ENCODE measurements at regions not wholly inside any gene's neighbourhood (a gene's known extent, or its start where the extent isn't known, plus 50 kb on each side); places are given as distances from the start of the nearest gene placed in this dataset.

DNA sequence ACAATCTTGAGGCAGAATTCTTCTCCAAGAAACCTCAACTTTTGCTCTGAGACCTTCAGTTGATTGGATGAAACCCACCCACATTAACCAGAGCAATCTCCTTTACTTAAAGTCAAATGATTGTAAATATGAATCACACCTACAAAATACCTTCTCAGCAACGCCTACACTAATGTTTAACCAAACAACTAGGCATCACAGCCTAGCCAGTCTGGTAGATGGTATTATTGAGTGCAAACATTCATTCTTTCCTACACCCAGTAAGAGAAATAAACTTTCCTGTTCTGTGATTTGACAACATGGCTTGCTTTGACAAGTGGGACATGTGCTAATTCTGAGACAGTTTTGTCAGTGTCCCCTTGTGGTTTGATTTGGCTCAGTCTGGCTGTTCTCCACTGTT lies 252.2 kb downstream of the HACE1 start:
- Histone ChIP-seq H3K4me1 (ENCODE audit: control extremely low read depth in 1 of 4, control insufficient read depth in 4 of 4, insufficient read depth in 4 of 4, low read length in 3 of 4) (peaks cover 0 to 10% (median 0%) of the 10 kb centered on the region in 4 experiments), H3K4me3 (ENCODE audit: control insufficient read depth in 1 of 7, extremely low read depth in 1 of 7, insufficient read depth in 4 of 7, low read depth in 2 of 7, low read length in 6 of 7) (no peak overlapping the region), H3K27me3 (replicated peaks in 2 of 5; ENCODE audit: control insufficient read depth in 4 of 5, insufficient read depth in 5 of 5, low read length in 4 of 5) (no peaks in the 10 kb centered on the region), H3K27ac (ENCODE audit: insufficient read depth in 1 of 2, low read depth in 1 of 2, low read length in 2 of 2, poor library complexity in 1 of 2, severe bottlenecking in 2 of 2) (no peak overlapping the region), H3K9me3 (ENCODE audit: control extremely low read depth in 1 of 5, control insufficient read depth in 4 of 5, insufficient read depth in 2 of 5, low read depth in 1 of 5, low read length in 4 of 5) (no peaks in the 10 kb centered on the region), H3K36me3 (ENCODE audit: control insufficient read depth in 4 of 4, insufficient read depth in 4 of 4, low read length in 3 of 4) (no peaks in the 10 kb centered on the region)
- no peak for DNase-seq
- ChIA-PET CTCF (interaction anchor here (0.6 to 1.6 kb wide), 3 partner anchors 13 to 1934 kb away, joined by 3 to 4 read pairs (median 3); no protein-coding TSS in a partner anchor), POLR2A (no interaction called here)
- WGBS (ENCODE audit: insufficient coverage) = no CpG with 5 or more reads among the region's 1 CpG

- H3K4me1 ChIP-seq (ENCODE audit: control extremely low read depth in 1 of 4, control insufficient read depth in 4 of 4, insufficient read depth in 4 of 4, low read length in 3 of 4) = peaks cover 0 to 17% (median 0%) of the 10 kb centered on the region in 4 experiments
- ChIA-PET CTCF (interaction anchor here (1.6 kb wide), 1 partner anchor 12 kb away, joined by 3 read pairs; no protein-coding TSS in a partner anchor), POLR2A (no interaction called here)
- no peaks in the 10 kb centered on the region for H3K9me3 ChIP-seq (ENCODE audit: control extremely low read depth in 1 of 5, control insufficient read depth in 4 of 5, insufficient read depth in 2 of 5, low read depth in 1 of 5, low read length in 4 of 5)
- no peaks in the 10 kb centered on the region for H3K27me3 ChIP-seq (replicated peaks in 2 of 5; ENCODE audit: control insufficient read depth in 4 of 5, insufficient read depth in 5 of 5, low read length in 4 of 5)
- DNase-seq = no peak
- no peak overlapping the region for H3K4me3 ChIP-seq (ENCODE audit: control insufficient read depth in 1 of 7, extremely low read depth in 1 of 7, insufficient read depth in 4 of 7, low read depth in 2 of 7, low read length in 6 of 7)
- no peaks in the 10 kb centered on the region for H3K36me3 ChIP-seq (ENCODE audit: control insufficient read depth in 4 of 4, insufficient read depth in 4 of 4, low read length in 3 of 4)
- no peak overlapping the region for H3K27ac ChIP-seq (ENCODE audit: insufficient read depth in 1 of 2, low read depth in 1 of 2, low read length in 2 of 2, poor library complexity in 1 of 2, severe bottlenecking in 2 of 2)
- WGBS (ENCODE audit: insufficient coverage) = 100% methylated on average over 1 of the region's 1 CpG
These were observed 253.4 kb downstream of the HACE1 start for GRCh38 chr6:104606361-104606760.

DNA sequence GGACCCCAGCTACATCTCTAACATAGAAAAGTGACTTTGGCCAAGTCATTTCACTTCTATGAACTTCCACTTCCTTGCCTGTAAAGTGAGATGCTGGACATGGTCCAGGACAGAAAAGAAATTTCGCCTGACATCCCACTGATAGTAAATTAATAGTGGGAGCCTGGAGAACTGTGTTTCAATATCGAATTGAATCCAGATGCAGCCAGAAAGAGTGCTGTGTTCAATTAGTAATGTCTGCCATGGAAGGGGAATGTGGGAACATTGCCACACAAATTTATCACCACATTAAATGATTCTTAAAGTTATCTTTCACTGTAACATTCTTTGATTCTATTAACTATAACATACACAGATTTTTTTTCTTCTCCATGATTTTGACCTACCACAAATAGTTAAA lies 255.0 kb downstream of the HACE1 start:
- no peaks in the 10 kb centered on the region for H3K27me3 ChIP-seq (replicated peaks in 2 of 5; ENCODE audit: control insufficient read depth in 4 of 5, insufficient read depth in 5 of 5, low read length in 4 of 5)

DNA sequence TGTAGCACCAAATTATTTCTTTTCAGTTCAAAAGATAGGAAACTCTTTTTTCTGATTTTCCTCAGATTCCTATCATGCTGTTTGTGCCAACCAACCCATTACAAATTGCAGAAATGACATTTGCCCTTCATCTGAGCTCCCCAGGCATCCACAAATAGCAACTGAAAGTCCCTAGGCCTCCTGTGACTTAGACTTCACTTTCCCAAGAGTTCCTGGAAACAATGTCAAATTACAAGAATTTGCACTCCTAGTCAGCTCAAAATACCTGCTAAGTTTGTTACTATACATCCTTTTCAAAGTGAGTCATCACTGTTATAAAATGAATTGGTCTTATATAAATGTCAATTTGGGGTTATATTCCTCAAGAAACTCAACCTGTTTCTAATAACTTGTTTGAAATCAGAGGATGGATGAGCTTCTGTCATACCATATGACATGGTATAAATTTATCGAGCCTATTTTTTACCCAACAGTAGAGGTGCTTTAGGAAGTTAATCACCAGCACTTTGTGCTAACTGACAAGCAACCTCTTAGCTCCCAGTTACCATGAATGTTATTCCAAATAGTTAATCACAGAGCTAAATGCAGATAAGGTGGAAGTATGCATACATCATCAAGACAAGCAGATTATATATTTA lies 256.5 kb downstream of the HACE1 start:
- WGBS (ENCODE audit: insufficient coverage) = no CpG with 5 or more reads among the region's 1 CpG
- Histone ChIP-seq H3K27ac (ENCODE audit: insufficient read depth in 1 of 2, low read depth in 1 of 2, low read length in 2 of 2, poor library complexity in 1 of 2, severe bottlenecking in 2 of 2) (no peak overlapping the region), H3K4me3 (ENCODE audit: control insufficient read depth in 1 of 7, extremely low read depth in 1 of 7, insufficient read depth in 4 of 7, low read depth in 2 of 7, low read length in 6 of 7) (no peak overlapping the region), H3K9me3 (ENCODE audit: control extremely low read depth in 1 of 5, control insufficient read depth in 4 of 5, insufficient read depth in 2 of 5, low read depth in 1 of 5, low read length in 4 of 5) (no peaks in the 10 kb centered on the region), H3K36me3 (ENCODE audit: control insufficient read depth in 4 of 4, insufficient read depth in 4 of 4, low read length in 3 of 4) (no peaks in the 10 kb centered on the region), H3K4me1 (ENCODE audit: control extremely low read depth in 1 of 4, control insufficient read depth in 4 of 4, insufficient read depth in 4 of 4, low read length in 3 of 4) (peaks cover 0 to 17% (median 0%) of the 10 kb centered on the region in 4 experiments), H3K27me3 (replicated peaks in 2 of 5; ENCODE audit: control insufficient read depth in 4 of 5, insufficient read depth in 5 of 5, low read length in 4 of 5) (no peaks in the 10 kb centered on the region)
- no peak for DNase-seq
- POLR2A ChIA-PET = no interaction called here
- CTCF ChIA-PET = no interaction called here

More for the DNA sequence above, 255.0 kb downstream of the HACE1 start:
- CTCF ChIA-PET = no interaction called here
- POLR2A ChIA-PET = no interaction called here
- H3K4me1 ChIP-seq (ENCODE audit: control extremely low read depth in 1 of 4, control insufficient read depth in 4 of 4, insufficient read depth in 4 of 4, low read length in 3 of 4) = peaks cover 0 to 17% (median 0%) of the 10 kb centered on the region in 4 experiments
- H3K4me3 ChIP-seq (ENCODE audit: control insufficient read depth in 1 of 7, extremely low read depth in 1 of 7, insufficient read depth in 4 of 7, low read depth in 2 of 7, low read length in 6 of 7) = no peak overlapping the region
- H3K27ac ChIP-seq (ENCODE audit: insufficient read depth in 1 of 2, low read depth in 1 of 2, low read length in 2 of 2, poor library complexity in 1 of 2, severe bottlenecking in 2 of 2) = no peak overlapping the region
- WGBS (ENCODE audit: insufficient coverage) = no CpG with 5 or more reads among the region's 2 CpGs
- H3K36me3 ChIP-seq (ENCODE audit: control insufficient read depth in 4 of 4, insufficient read depth in 4 of 4, low read length in 3 of 4) = no peaks in the 10 kb centered on the region
- H3K9me3 ChIP-seq (ENCODE audit: control extremely low read depth in 1 of 5, control insufficient read depth in 4 of 5, insufficient read depth in 2 of 5, low read depth in 1 of 5, low read length in 4 of 5) = no peaks in the 10 kb centered on the region
- no peak for DNase-seq

GRCh38 chr6:104601721-104602120 lies 258.0 kb downstream of the HACE1 start:
- Histone ChIP-seq H3K9me3 (ENCODE audit: control extremely low read depth in 1 of 5, control insufficient read depth in 4 of 5, insufficient read depth in 2 of 5, low read depth in 1 of 5, low read length in 4 of 5) (no peaks in the 10 kb centered on the region), H3K27me3 (replicated peaks in 2 of 5; ENCODE audit: control insufficient read depth in 4 of 5, insufficient read depth in 5 of 5, low read length in 4 of 5) (no peaks in the 10 kb centered on the region), H3K4me3 (ENCODE audit: control insufficient read depth in 1 of 7, extremely low read depth in 1 of 7, insufficient read depth in 4 of 7, low read depth in 2 of 7, low read length in 6 of 7) (no peak overlapping the region), H3K36me3 (ENCODE audit: control insufficient read depth in 4 of 4, insufficient read depth in 4 of 4, low read length in 3 of 4) (no peaks in the 10 kb centered on the region), H3K27ac (ENCODE audit: insufficient read depth in 1 of 2, low read depth in 1 of 2, low read length in 2 of 2, poor library complexity in 1 of 2, severe bottlenecking in 2 of 2) (no peak overlapping the region), H3K4me1 (ENCODE audit: control extremely low read depth in 1 of 4, control insufficient read depth in 4 of 4, insufficient read depth in 4 of 4, low read length in 3 of 4) (peaks cover 0 to 17% (median 0%) of the 10 kb centered on the region in 4 experiments)
- ChIA-PET POLR2A (interaction anchor here (0.6 kb wide), 1 partner anchor 1724 kb away, joined by 3 read pairs; no protein-coding TSS in a partner anchor), CTCF (no interaction called here)
- no peak for DNase-seq
- WGBS (ENCODE audit: insufficient coverage) = 100% methylated on average over 2 of the region's 3 CpGs

DNA sequence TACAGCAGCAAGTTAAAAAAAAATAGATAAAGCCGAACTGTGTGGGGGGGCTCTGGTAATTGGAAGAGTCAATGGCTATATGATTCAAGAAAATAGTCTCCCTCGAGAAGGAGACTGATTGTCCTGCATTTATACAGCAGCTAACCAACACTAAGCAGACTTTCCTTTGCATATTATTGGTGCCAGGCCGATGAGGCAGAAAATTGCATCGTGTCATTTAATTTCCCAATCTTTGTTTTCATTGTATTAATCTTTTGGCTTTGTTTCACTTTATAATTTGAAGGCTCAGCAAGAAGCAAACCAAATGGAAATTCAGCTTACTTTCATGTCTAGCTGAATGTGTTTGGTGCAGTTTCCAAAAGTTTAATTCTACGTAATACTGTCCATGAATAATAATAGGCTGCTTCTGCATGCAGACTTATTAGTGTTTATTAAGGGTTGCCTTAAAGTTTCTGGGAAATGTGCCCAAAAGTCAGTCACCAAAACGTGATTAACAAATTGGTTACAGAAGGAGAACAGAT lies 258.5 kb downstream of the HACE1 start:
- Histone ChIP-seq H3K4me3 (ENCODE audit: control insufficient read depth in 1 of 7, extremely low read depth in 1 of 7, insufficient read depth in 4 of 7, low read depth in 2 of 7, low read length in 6 of 7) (no peak overlapping the region), H3K27me3 (replicated peaks in 2 of 5; ENCODE audit: control insufficient read depth in 4 of 5, insufficient read depth in 5 of 5, low read length in 4 of 5) (no peaks in the 10 kb centered on the region), H3K36me3 (ENCODE audit: control insufficient read depth in 4 of 4, insufficient read depth in 4 of 4, low read length in 3 of 4) (no peaks in the 10 kb centered on the region), H3K4me1 (ENCODE audit: control extremely low read depth in 1 of 4, control insufficient read depth in 4 of 4, insufficient read depth in 4 of 4, low read length in 3 of 4) (peaks cover 0 to 17% (median 0%) of the 10 kb centered on the region in 4 experiments), H3K27ac (ENCODE audit: insufficient read depth in 1 of 2, low read depth in 1 of 2, low read length in 2 of 2, poor library complexity in 1 of 2, severe bottlenecking in 2 of 2) (no peak overlapping the region), H3K9me3 (ENCODE audit: control extremely low read depth in 1 of 5, control insufficient read depth in 4 of 5, insufficient read depth in 2 of 5, low read depth in 1 of 5, low read length in 4 of 5) (no peaks in the 10 kb centered on the region)
- no peak for DNase-seq
- WGBS (ENCODE audit: insufficient coverage) = 96% methylated on average over 4 of the region's 6 CpGs
- POLR2A ChIA-PET = interaction anchor here (0.6 kb wide), 1 partner anchor 1724 kb away, joined by 3 read pairs; no protein-coding TSS in a partner anchor
- CTCF ChIA-PET = no interaction called here

- no CpG with 5 or more reads among the region's 2 CpGs for WGBS (ENCODE audit: insufficient coverage)
- no peak for DNase-seq
- Histone ChIP-seq H3K36me3 (ENCODE audit: control insufficient read depth in 4 of 4, insufficient read depth in 4 of 4, low read length in 3 of 4) (no peaks in the 10 kb centered on the region), H3K9me3 (ENCODE audit: control extremely low read depth in 1 of 5, control insufficient read depth in 4 of 5, insufficient read depth in 2 of 5, low read depth in 1 of 5, low read length in 4 of 5) (no peaks in the 10 kb centered on the region), H3K4me1 (ENCODE audit: control extremely low read depth in 1 of 4, control insufficient read depth in 4 of 4, insufficient read depth in 4 of 4, low read length in 3 of 4) (peaks cover 0 to 17% (median 0%) of the 10 kb centered on the region in 4 experiments), H3K4me3 (ENCODE audit: control insufficient read depth in 1 of 7, extremely low read depth in 1 of 7, insufficient read depth in 4 of 7, low read depth in 2 of 7, low read length in 6 of 7) (no peak overlapping the region), H3K27ac (ENCODE audit: insufficient read depth in 1 of 2, low read depth in 1 of 2, low read length in 2 of 2, poor library complexity in 1 of 2, severe bottlenecking in 2 of 2) (no peak overlapping the region), H3K27me3 (replicated peaks in 2 of 5; ENCODE audit: control insufficient read depth in 4 of 5, insufficient read depth in 5 of 5, low read length in 4 of 5) (no peaks in the 10 kb centered on the region)
- ChIA-PET POLR2A (no interaction called here), CTCF (interaction anchor here (0.5 kb wide), 1 partner anchor 21 kb away, joined by 4 read pairs; no protein-coding TSS in a partner anchor)
These were observed 259.1 kb downstream of the HACE1 start for GRCh38 chr6:104600639-104600931.
